ENCODE measurements at regions not wholly inside any gene's neighbourhood (a gene's known extent, or its start where the extent isn't known, plus 50 kb on each side); places are given as distances from the start of the nearest gene placed in this dataset.
"Not testable (repeated sequence)": the region's sequence is repeated elsewhere in the genome, so short reads cannot be mapped to it uniquely, and the experiment has no call there.

DNA sequence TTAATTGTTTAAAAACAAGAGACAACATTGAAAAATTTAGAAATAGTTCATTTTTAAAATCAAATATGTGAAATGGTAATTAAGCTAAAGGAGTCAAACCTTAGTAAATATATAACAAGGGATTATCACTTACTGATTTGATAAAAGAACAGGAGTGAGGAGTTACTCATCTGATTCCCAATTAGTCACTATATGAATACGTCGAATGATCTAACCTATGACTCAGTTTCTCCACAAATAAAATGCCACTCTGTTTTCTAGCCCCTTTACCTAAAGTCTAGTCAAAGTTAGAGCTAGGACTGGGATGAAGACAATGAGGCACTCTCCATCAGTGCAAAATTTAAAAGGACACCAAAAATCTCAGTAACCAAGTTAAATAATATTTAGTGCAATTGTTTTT is 70.4 kb upstream of the RASEF start:
- no peak for DNase-seq

DNA sequence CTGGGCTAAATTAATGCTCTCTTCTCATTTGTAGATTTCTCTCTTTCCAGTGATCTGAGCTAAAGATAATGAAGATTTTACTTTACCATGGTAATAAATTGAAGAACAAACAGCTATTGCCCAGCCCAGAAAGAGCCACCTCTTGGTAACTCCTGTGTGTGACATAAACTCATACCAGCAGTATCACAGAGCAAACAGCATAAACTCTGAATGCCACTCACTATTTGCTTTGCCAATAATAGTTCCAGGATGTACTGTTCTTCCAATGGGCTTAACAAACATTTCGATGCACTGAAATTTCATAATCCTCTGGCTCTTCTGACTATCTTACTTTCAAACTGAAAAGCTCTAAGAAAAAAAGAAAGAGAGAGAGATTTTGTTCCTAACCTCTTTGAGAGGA is 69.8 kb upstream of the RASEF start:
- DNase-seq: no peak

DNA sequence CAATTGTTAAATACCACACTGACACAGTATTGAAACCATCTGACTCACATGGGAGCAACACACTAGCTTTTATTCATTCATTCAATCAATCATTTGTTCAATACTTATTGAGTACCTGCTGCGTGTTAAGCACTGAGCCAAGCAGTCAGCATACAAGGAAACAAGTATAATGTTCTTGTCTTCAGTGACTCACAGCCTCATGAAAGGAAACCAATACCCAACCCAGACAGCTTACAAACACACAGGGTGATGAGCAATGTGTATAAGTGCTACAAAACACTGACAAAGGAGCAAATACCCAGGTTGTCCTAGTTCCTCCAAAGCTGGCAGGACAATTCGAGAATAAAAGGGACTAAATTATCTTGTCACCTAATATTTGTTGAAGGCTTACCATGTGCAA is 67.6 kb upstream of the RASEF start:
- no peak for DNase-seq

DNA sequence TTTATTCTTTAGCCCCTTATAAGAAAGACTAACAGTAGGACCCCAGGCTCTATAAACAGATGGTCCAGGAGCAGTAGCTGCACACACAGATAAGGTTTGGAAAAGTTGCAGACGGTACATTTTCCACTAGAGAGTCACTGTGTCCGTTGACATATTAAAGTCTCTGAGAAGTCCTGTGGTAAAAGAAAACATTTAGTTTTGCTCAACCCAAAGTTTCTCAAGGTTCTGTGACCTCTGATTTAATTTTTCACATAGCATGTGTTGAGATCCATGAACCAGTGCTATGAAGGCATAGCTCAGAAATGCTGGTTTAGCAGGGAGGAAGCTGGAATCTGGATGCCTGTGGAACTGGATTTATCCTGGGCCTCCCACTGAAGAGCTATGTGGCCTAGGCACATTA is 62.7 kb upstream of the RASEF start:
- DNase-seq: no peak

DNA sequence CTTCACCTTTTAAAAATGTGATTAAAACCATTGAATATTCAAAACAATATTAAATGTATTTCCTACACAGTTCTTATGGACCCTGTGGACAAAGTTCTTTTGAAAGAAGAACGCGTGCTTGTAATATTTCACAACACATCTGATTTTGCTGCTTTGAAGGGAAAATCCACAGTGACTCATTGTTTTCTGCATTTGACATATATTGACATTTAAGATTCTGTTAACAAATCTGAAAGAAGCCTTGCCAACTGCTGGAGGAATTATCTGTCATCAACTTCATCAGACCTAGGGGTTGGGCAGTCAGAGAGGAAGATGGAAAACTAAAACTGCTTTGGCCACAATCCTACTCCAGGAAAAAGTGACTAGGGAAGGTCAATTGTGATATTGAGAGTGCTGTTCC is 56.9 kb upstream of the RASEF start:
- no peak for DNase-seq

DNA sequence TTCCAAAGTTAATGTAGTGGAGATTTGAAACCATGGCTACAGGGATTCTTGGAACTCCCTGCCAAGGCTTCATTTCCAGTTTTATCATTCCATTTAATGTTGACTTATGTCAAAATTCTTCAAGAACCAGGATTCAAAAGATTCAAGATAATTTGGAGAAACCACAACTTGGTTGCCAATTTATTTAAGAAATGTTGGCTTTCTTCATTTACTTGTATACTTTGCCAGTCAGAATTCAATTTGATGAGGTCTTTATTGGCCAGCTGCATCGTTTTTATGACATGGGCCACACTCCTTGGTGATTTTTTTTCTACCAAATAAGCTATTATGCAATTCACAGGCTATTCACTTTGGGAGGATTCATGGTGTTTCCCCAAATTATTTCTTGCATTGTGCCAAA is 53.1 kb upstream of the RASEF start:
- no peak for DNase-seq

DNA sequence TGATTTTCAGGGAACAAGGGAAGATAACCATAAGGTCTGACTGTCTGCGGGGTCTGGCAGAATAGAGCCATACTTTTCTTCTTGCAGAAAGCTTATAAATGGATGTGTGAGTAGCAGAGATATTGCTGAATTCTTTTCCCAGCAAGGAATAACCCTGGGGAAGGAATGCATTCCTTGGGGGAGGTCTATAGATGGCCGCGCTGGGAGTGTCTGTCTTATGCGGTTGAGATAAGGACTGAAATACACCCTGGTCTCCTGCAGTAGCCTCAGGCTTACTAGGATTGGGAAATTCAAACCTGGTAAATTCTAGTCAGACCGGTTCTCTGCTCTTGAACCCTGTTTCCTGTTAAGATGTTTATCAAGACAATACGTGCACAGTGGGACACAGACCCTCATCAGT is 50.5 kb upstream of the RASEF start:
- DNase-seq: not testable (repeated sequence)

Measured in NCI-H69 (cell line).